ENCODE measurements at regions not wholly inside any gene's neighbourhood (a gene's known extent, or its start where the extent isn't known, plus 50 kb on each side); places are given as distances from the start of the nearest gene placed in this dataset.

- Histone ChIP-seq H3K27ac (ENCODE audit: low read depth, low read length) (no peak overlapping the region), H3K9me3 (ENCODE audit: low read length) (no peaks in the 10 kb centered on the region), H3K4me1 (ENCODE audit: insufficient read depth, low read length) (peaks cover 4% of the 10 kb centered on the region), H3K9ac (ENCODE audit: low read length) (no peak overlapping the region), H3K4me3 (ENCODE audit: low read depth in 1 of 2, low read length in 2 of 2) (no peak overlapping the region), H3K27me3 (ENCODE audit: control insufficient read depth in 1 of 2, insufficient read depth in 2 of 2, low read length in 2 of 2) (no peaks in the 10 kb centered on the region), H3K36me3 (ENCODE audit: insufficient read depth, low read length) (no peaks in the 10 kb centered on the region)
Measured at GRCh38 chr10:110376767-110377160, 72.0 kb upstream of the SMNDC1 start.

GRCh38 chr10:110378006-110378405, 73.3 kb upstream of the SMNDC1 start:
- no peak overlapping the region for H3K4me3 ChIP-seq (ENCODE audit: low read depth in 1 of 2, low read length in 2 of 2)
- peaks cover 4% of the 10 kb centered on the region for H3K4me1 ChIP-seq (ENCODE audit: insufficient read depth, low read length)
- no peak overlapping the region for H3K27ac ChIP-seq (ENCODE audit: low read depth, low read length)
- no peak overlapping the region for H3K9ac ChIP-seq (ENCODE audit: low read length)
- no peaks in the 10 kb centered on the region for H3K9me3 ChIP-seq (ENCODE audit: low read length)
- no peaks in the 10 kb centered on the region for H3K36me3 ChIP-seq (ENCODE audit: insufficient read depth, low read length)
- H3K27me3 ChIP-seq (ENCODE audit: control insufficient read depth in 1 of 2, insufficient read depth in 2 of 2, low read length in 2 of 2), result no peaks in the 10 kb centered on the region

GRCh38 chr10:110378533-110379108, 73.9 kb upstream of the SMNDC1 start:
- no peaks in the 10 kb centered on the region for H3K9me3 ChIP-seq (ENCODE audit: low read length)
- H3K9ac ChIP-seq (ENCODE audit: low read length), result no peak overlapping the region
- H3K27ac ChIP-seq (ENCODE audit: low read depth, low read length), result no peak overlapping the region
- H3K27me3 ChIP-seq (ENCODE audit: control insufficient read depth in 1 of 2, insufficient read depth in 2 of 2, low read length in 2 of 2), result no peaks in the 10 kb centered on the region
- no peaks in the 10 kb centered on the region for H3K36me3 ChIP-seq (ENCODE audit: insufficient read depth, low read length)
- H3K4me1 ChIP-seq (ENCODE audit: insufficient read depth, low read length), result peaks cover 4% of the 10 kb centered on the region
- H3K4me3 ChIP-seq (ENCODE audit: low read depth in 1 of 2, low read length in 2 of 2), result no peak overlapping the region

DNA sequence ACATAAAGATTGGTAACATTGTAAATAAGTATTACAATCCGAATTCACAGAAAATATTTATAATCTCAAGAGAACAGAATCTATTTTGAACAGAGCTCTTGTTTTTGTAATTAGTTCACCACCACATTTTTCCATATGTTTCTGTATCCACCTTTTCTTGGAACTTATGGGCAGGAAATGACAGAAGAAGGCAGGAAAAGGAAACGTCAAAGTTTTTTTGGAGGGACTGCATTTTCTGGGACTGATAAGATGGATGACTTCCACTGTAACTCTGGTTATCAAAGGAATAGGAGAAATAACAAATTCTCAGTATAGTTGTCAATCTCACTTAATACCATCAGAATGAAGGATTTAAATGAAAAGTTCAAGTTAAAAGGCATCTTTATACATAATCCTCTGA, 75.1 kb upstream of the SMNDC1 start:
- Histone ChIP-seq H3K27me3 (ENCODE audit: control insufficient read depth in 1 of 2, insufficient read depth in 2 of 2, low read length in 2 of 2) (no peaks in the 10 kb centered on the region), H3K27ac (ENCODE audit: low read depth, low read length) (no peak overlapping the region), H3K9ac (ENCODE audit: low read length) (no peak overlapping the region), H3K4me1 (ENCODE audit: insufficient read depth, low read length) (peaks cover 4% of the 10 kb centered on the region), H3K4me3 (ENCODE audit: low read depth in 1 of 2, low read length in 2 of 2) (no peak overlapping the region), H3K36me3 (ENCODE audit: insufficient read depth, low read length) (no peaks in the 10 kb centered on the region), H3K9me3 (ENCODE audit: low read length) (no peaks in the 10 kb centered on the region)

- Histone ChIP-seq H3K27ac (ENCODE audit: low read depth, low read length) (no peak overlapping the region), H3K4me1 (ENCODE audit: insufficient read depth, low read length) (peaks cover 4% of the 10 kb centered on the region), H3K9me3 (ENCODE audit: low read length) (no peaks in the 10 kb centered on the region), H3K9ac (ENCODE audit: low read length) (no peak overlapping the region), H3K27me3 (ENCODE audit: control insufficient read depth in 1 of 2, insufficient read depth in 2 of 2, low read length in 2 of 2) (no peaks in the 10 kb centered on the region), H3K36me3 (ENCODE audit: insufficient read depth, low read length) (no peaks in the 10 kb centered on the region), H3K4me3 (ENCODE audit: low read depth in 1 of 2, low read length in 2 of 2) (no peak overlapping the region)
Measured at GRCh38 chr10:110380293-110380692, 75.6 kb upstream of the SMNDC1 start.

DNA sequence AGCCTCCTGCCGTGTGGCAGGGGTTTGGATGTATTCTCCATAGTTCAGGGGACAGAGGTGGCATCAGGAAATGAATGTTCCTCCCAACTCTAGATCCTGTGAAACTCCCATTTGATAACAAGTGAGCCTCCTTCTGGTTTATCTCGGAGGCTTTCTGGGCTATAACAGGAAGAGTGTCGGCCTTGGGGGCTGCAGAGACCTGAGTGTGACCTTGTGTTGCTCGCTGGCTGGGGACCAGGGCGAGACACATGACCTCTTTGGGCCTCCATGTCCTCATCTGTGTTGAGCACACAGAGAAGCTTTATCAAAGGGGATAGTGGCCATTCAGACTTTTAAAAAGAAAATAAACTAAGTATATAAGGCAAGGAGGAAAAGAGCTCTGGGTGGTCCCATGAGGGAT, 78.0 kb upstream of the SMNDC1 start:
- no peak overlapping the region for H3K9ac ChIP-seq (ENCODE audit: low read length)
- H3K4me3 ChIP-seq (ENCODE audit: low read depth in 1 of 2, low read length in 2 of 2), result no peak overlapping the region
- H3K27me3 ChIP-seq (ENCODE audit: control insufficient read depth in 1 of 2, insufficient read depth in 2 of 2, low read length in 2 of 2), result no peaks in the 10 kb centered on the region
- H3K9me3 ChIP-seq (ENCODE audit: low read length), result no peaks in the 10 kb centered on the region
- no peak overlapping the region for H3K27ac ChIP-seq (ENCODE audit: low read depth, low read length)
- H3K36me3 ChIP-seq (ENCODE audit: insufficient read depth, low read length), result no peaks in the 10 kb centered on the region
- peaks cover 1% of the 10 kb centered on the region for H3K4me1 ChIP-seq (ENCODE audit: insufficient read depth, low read length)

GRCh38 chr10:110387617-110387982, 82.9 kb upstream of the SMNDC1 start:
- no peaks in the 10 kb centered on the region for H3K27me3 ChIP-seq (ENCODE audit: control insufficient read depth in 1 of 2, insufficient read depth in 2 of 2, low read length in 2 of 2)
- no peak overlapping the region for H3K27ac ChIP-seq (ENCODE audit: low read depth, low read length)
- peaks cover 10% of the 10 kb centered on the region for H3K4me1 ChIP-seq (ENCODE audit: insufficient read depth, low read length)
- no peak overlapping the region for H3K4me3 ChIP-seq (ENCODE audit: low read depth in 1 of 2, low read length in 2 of 2)
- H3K9ac ChIP-seq (ENCODE audit: low read length), result no peak overlapping the region
- H3K9me3 ChIP-seq (ENCODE audit: low read length), result no peaks in the 10 kb centered on the region
- no peaks in the 10 kb centered on the region for H3K36me3 ChIP-seq (ENCODE audit: insufficient read depth, low read length)

- Histone ChIP-seq H3K27me3 (ENCODE audit: control insufficient read depth in 1 of 2, insufficient read depth in 2 of 2, low read length in 2 of 2) (no peaks in the 10 kb centered on the region), H3K36me3 (ENCODE audit: insufficient read depth, low read length) (no peaks in the 10 kb centered on the region), H3K9ac (ENCODE audit: low read length) (no peak overlapping the region), H3K4me3 (ENCODE audit: low read depth in 1 of 2, low read length in 2 of 2) (no peak overlapping the region), H3K4me1 (ENCODE audit: insufficient read depth, low read length) (peaks cover 15% of the 10 kb centered on the region), H3K27ac (ENCODE audit: low read depth, low read length) (no peak overlapping the region), H3K9me3 (ENCODE audit: low read length) (no peaks in the 10 kb centered on the region)
Measured at GRCh38 chr10:110387983-110388686, 83.4 kb upstream of the SMNDC1 start.

DNA sequence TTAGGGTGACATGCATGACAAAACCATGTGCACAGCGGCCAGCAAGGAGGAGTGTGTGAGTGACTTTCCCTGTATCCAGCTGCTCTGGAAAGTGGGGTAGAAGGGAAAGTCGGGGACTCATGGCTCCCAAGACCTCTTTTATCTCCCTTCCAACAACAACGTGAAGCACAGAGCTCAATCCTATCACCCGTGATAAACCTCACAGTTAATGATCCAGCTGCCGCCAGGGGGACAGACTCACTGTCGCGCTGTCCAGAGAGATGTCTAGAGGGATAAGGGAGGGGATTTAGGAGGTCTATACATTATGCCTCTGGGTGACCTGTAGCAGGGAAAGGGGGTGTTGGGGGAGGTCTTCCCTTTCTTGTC, 84.0 kb upstream of the SMNDC1 start:
- H3K36me3 ChIP-seq (ENCODE audit: insufficient read depth, low read length), result no peaks in the 10 kb centered on the region
- H3K9me3 ChIP-seq (ENCODE audit: low read length), result no peaks in the 10 kb centered on the region
- no peak overlapping the region for H3K27ac ChIP-seq (ENCODE audit: low read depth, low read length)
- H3K4me3 ChIP-seq (ENCODE audit: low read depth in 1 of 2, low read length in 2 of 2), result no peak overlapping the region
- no peak overlapping the region for H3K9ac ChIP-seq (ENCODE audit: low read length)
- H3K4me1 ChIP-seq (ENCODE audit: insufficient read depth, low read length), result peaks cover 19% of the 10 kb centered on the region
- H3K27me3 ChIP-seq (ENCODE audit: control insufficient read depth in 1 of 2, insufficient read depth in 2 of 2, low read length in 2 of 2), result no peaks in the 10 kb centered on the region

- H3K27ac ChIP-seq (ENCODE audit: low read depth, low read length), result no peak overlapping the region
- no peak overlapping the region for H3K4me3 ChIP-seq (ENCODE audit: low read depth in 1 of 2, low read length in 2 of 2)
- H3K36me3 ChIP-seq (ENCODE audit: insufficient read depth, low read length), result no peaks in the 10 kb centered on the region
- H3K9me3 ChIP-seq (ENCODE audit: low read length), result no peaks in the 10 kb centered on the region
- no peak overlapping the region for H3K9ac ChIP-seq (ENCODE audit: low read length)
- peaks cover 19% of the 10 kb centered on the region for H3K4me1 ChIP-seq (ENCODE audit: insufficient read depth, low read length)
- H3K27me3 ChIP-seq (ENCODE audit: control insufficient read depth in 1 of 2, insufficient read depth in 2 of 2, low read length in 2 of 2), result no peaks in the 10 kb centered on the region
Measured at GRCh38 chr10:110389255-110389654, 84.5 kb upstream of the SMNDC1 start.

DNA sequence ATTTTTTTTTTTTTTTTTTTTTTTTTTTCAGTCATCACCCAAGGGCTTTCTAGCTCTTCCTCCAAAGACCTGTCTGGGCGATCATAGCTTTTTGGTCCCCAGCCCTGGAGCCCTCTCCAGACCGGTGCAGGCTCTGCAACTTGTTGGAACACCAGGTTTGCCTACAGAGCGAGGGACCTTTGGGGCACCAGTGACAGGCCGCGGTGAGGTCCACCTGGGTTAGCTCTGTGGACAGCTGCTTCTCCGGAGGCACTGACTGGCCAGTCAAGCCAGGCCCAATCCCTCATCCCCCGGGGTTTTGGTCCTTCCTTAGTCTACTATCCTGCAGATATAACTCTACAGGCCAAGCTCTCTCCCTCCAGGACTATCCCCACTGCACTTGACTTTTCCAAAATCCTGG, 86.8 kb upstream of the SMNDC1 start:
- H3K36me3 ChIP-seq (ENCODE audit: insufficient read depth, low read length), result no peaks in the 10 kb centered on the region
- peaks cover 27% of the 10 kb centered on the region for H3K4me1 ChIP-seq (ENCODE audit: insufficient read depth, low read length)
- H3K4me3 ChIP-seq (ENCODE audit: low read depth in 1 of 2, low read length in 2 of 2), result no peak overlapping the region
- no peaks in the 10 kb centered on the region for H3K27me3 ChIP-seq (ENCODE audit: control insufficient read depth in 1 of 2, insufficient read depth in 2 of 2, low read length in 2 of 2)
- no peaks in the 10 kb centered on the region for H3K9me3 ChIP-seq (ENCODE audit: low read length)
- no peak overlapping the region for H3K27ac ChIP-seq (ENCODE audit: low read depth, low read length)
- no peak overlapping the region for H3K9ac ChIP-seq (ENCODE audit: low read length)

DNA sequence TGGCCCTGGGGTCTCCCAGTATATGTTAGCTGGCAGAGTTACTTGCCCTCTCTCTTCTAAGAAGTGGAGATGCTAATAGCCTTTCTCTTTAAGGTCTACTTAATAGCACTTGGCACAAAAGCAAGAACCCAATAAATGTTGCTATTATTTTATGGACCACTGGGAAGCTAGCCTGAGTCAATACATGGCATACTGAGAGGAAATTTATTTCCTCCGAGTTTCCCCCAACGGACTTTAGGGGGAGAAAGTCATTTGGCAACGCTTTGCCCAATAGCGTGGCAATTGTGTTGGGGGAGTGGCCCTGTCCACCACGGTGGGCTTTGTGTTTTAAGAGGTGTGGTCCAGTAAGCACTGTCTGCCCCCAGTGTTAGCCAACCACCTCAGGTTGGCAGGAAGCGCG, 87.4 kb upstream of the SMNDC1 start:
- no peaks in the 10 kb centered on the region for H3K36me3 ChIP-seq (ENCODE audit: insufficient read depth, low read length)
- no peak overlapping the region for H3K27ac ChIP-seq (ENCODE audit: low read depth, low read length)
- no peak overlapping the region for H3K4me3 ChIP-seq (ENCODE audit: low read depth in 1 of 2, low read length in 2 of 2)
- no peaks in the 10 kb centered on the region for H3K27me3 ChIP-seq (ENCODE audit: control insufficient read depth in 1 of 2, insufficient read depth in 2 of 2, low read length in 2 of 2)
- peaks cover 27% of the 10 kb centered on the region for H3K4me1 ChIP-seq (ENCODE audit: insufficient read depth, low read length)
- H3K9me3 ChIP-seq (ENCODE audit: low read length), result no peaks in the 10 kb centered on the region
- H3K9ac ChIP-seq (ENCODE audit: low read length), result no peak overlapping the region
